Left lung (tissue), 4 donors: ENCODE measurements at regions not wholly inside any gene's neighbourhood (a gene's known extent, or its start where the extent isn't known, plus 50 kb on each side); places are given as distances from the start of the nearest gene placed in this dataset.

Source experiments
- ATAC-seq: fragments of 200-7000 bp; cut with Tn5 transposase; one replicate; pipeline ENCODE4 v1.9.1; 2020; ENCODE audit warnings: moderate library complexity
- DNase-seq, 4 donors: peaks; one replicate each; pipeline ENCODE4 v3.0.0-alpha.2; 2013 to 2020
- H3K27ac ChIP-seq, 2 donors: fragments of 200-600 bp; sonication (generic) in 1 of 2; one replicate each; pipeline versions ENCODE4 v1.5.0 to v1.8.0; 2020 to 2021
- H3K27me3 ChIP-seq, 2 donors: fragments of 200-600 bp; sonication (generic) in 1 of 2; one replicate each; pipeline versions ENCODE4 v1.5.0 to v1.8.0; 2020 to 2021
- H3K36me3 ChIP-seq, 2 donors: fragments of 200-600 bp; sonication (generic) in 1 of 2; one replicate each; pipeline versions ENCODE4 v1.5.0 to v1.8.0; 2020 to 2021
- H3K4me1 ChIP-seq, 2 donors: fragments of 200-600 bp; one replicate each; pipeline ENCODE4 v1.8.0; 2021
- H3K4me3 ChIP-seq, 2 donors: fragments of 200-600 bp; sonication (generic) in 1 of 2; one replicate each; pipeline versions ENCODE4 v1.5.0 to v1.8.0; 2020 to 2021; ENCODE audit warnings: mild to moderate bottlenecking in 1 of 2
- H3K9me3 ChIP-seq, 2 donors: fragments of 200-600 bp; sonication (generic) in 1 of 2; one replicate each; pipeline versions ENCODE4 v1.5.0 to v1.8.0; 2020 to 2021
- CTCF ChIP-seq, 2 donors: fragments of 200-600 bp; sonication (generic) in 1 of 2; IDR thresholded peaks; one replicate each; pipeline versions ENCODE4 v1.5.0 to v1.8.0; 2021; ENCODE audit warnings: antibody characterized with exemption in 2 of 2
- intact Hi-C, 2 donors: fragments of 100-400 bp; cut with DNase I; formaldehyde crosslinking; loops; one replicate each; pipeline versions ENCODE4 v1.11.2 to v1.14.2; 2022
- donor health status: DM: no; HTN: yes; CAD: no.
- donor health status: DM: no; HTN: no; CAD: no.

- Histone ChIP-seq H3K27me3 (peaks cover 0 to 2% of the 10 kb centered on the region in 2 donors), H3K36me3 (no peaks in the 10 kb centered on the region), H3K4me1 (no peaks in the 10 kb centered on the region), H3K9me3 (no peaks in the 10 kb centered on the region), H3K27ac (no peak overlapping the region), H3K4me3 (no peak overlapping the region)
- intact Hi-C loops, result no loop called here
- no peak for TF ChIP-seq CTCF (IDR thresholded peaks at IDR 0.05)
- peak; percentile 35 for ATAC-seq
- no peak for DNase-seq
Observed at GRCh38 chr6:19697744-19698290, 139.4 kb upstream of the ID4 start.

DNA sequence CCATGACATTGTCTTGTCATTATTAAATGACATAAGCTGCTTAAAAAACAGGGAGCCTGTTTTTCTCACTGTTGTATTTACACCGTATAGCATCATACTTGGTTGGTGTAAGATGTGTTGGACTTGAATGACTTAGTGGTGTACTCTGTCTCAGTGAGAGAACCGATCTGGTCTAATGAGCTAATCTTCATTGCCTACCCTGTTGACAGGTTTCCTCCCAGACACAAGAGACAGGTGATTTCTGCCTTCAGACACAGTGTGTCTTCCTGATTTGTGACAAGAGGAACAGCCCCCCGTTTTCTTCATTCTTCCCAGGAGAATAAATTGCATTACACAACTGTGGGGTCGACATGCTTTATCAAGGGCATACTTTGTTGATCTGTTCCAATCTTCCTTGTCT lies 137.2 kb upstream of the ID4 start:
- H3K27ac ChIP-seq, result no peak overlapping the region
- ATAC-seq, result no peak
- no peaks in the 10 kb centered on the region for H3K9me3 ChIP-seq
- H3K36me3 ChIP-seq, result no peaks in the 10 kb centered on the region
- no peaks in the 10 kb centered on the region for H3K4me1 ChIP-seq
- no peak for DNase-seq
- intact Hi-C loops, result no loop called here
- no peak for TF ChIP-seq CTCF (IDR thresholded peaks at IDR 0.05)
- no peaks in the 10 kb centered on the region for H3K27me3 ChIP-seq
- H3K4me3 ChIP-seq, result no peak overlapping the region

GRCh38 chr6:19705606-19706005 lies 131.6 kb upstream of the ID4 start:
- H3K27me3 ChIP-seq, result no peaks in the 10 kb centered on the region
- DNase-seq, result no peak

GRCh38 chr6:19712012-19712688 lies 125.0 kb upstream of the ID4 start:
- intact Hi-C loops, result no loop called here
- no peak for ATAC-seq
- TF ChIP-seq CTCF (IDR thresholded peaks at IDR 0.05), result no peak

More at GRCh38 chr6:19705606-19706005, 131.6 kb upstream of the ID4 start:
- Histone ChIP-seq H3K4me1 (no peaks in the 10 kb centered on the region), H3K4me3 (no peak overlapping the region), H3K27ac (no peak overlapping the region), H3K36me3 (no peaks in the 10 kb centered on the region), H3K9me3 (no peaks in the 10 kb centered on the region)
- ATAC-seq, result no peak
- intact Hi-C loops, result no loop called here
- no peak for TF ChIP-seq CTCF (IDR thresholded peaks at IDR 0.05)

DNA sequence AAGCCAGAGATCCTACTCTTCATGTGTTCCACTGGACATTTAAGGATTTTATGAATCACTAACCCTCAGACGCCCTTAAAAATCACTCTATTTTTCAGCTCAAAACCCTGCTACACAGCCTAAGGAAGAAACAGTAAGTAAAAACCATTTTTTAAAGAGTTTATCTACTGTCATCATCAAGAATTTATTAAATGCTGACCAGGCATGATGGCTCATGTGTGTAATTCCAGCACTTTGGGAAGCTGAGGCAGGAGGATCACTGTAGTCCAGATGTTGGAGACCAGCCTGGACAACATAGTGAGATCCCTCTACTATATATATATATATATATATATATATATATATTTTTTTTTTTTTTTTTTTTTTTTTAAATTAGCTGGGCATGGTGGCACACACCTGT lies 124.2 kb upstream of the ID4 start:
- H3K36me3 ChIP-seq, result no peaks in the 10 kb centered on the region
- TF ChIP-seq CTCF (IDR thresholded peaks at IDR 0.05), result no peak
- intact Hi-C loops, result no loop called here
- no peaks in the 10 kb centered on the region for H3K27me3 ChIP-seq
- H3K4me1 ChIP-seq, result no peaks in the 10 kb centered on the region
- no peaks in the 10 kb centered on the region for H3K9me3 ChIP-seq
- H3K27ac ChIP-seq, result no peak overlapping the region
- DNase-seq (no peak), ATAC-seq (no peak)
- no peak overlapping the region for H3K4me3 ChIP-seq

More at GRCh38 chr6:19712012-19712688, 125.0 kb upstream of the ID4 start:
- no peaks in the 10 kb centered on the region for H3K36me3 ChIP-seq
- DNase-seq, result no peak
- no peaks in the 10 kb centered on the region for H3K9me3 ChIP-seq
- H3K27me3 ChIP-seq, result no peaks in the 10 kb centered on the region
- no peaks in the 10 kb centered on the region for H3K4me1 ChIP-seq
- H3K27ac ChIP-seq, result no peak overlapping the region
- H3K4me3 ChIP-seq, result no peak overlapping the region
